CD4-positive, alpha-beta T cell treated with Interleukin-21 for 1 hour (primary cell): ENCODE measurements at regions not wholly inside any gene's neighbourhood (a gene's known extent, or its start where the extent isn't known, plus 50 kb on each side); places are given as distances from the start of the nearest gene placed in this dataset.

Experiments
- DNase-seq: peaks from one replicate; pipeline ENCODE4 v3.0.0-alpha.2; 2020

DNA sequence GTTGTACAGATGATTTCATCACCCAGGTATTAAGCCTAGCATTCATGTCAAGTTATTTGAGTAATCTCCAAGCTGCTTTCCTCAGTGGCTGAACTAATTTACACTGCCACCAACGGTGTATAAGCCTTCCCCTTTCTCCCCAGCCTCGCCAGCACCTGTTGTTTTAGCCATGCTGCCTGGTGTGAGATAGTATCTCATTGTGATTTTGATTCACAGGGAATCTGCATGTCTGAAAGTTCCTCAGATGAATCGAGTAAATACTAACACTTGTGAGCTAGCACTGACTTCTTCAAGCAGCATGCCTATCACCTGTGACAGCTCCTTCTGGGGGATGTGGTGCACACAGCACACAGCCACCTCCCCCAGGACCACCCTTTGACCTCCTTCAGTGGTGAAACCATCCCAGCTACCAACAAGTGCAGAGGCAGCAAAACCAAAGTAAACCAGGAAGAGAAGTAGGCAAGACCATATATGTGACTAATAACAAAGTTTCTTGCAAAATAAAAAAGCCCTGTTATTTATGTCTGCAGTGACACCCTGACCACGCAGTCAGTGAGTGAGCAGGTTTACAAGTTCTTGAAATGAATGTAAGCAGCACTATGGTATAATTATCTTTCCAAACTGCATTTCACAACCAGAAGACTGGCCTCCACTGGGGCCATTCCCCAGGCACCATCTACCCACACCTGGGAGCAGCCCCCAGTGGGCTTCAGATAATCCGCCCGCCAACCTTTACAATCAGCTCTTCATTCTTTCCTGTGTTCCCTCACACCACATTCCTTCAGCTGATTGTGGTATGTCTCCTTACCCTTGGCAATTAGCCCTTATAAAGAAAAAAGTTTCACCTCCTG, 173.8 kb downstream of the ETS2 start:
- DNase-seq, result no peak

DNA sequence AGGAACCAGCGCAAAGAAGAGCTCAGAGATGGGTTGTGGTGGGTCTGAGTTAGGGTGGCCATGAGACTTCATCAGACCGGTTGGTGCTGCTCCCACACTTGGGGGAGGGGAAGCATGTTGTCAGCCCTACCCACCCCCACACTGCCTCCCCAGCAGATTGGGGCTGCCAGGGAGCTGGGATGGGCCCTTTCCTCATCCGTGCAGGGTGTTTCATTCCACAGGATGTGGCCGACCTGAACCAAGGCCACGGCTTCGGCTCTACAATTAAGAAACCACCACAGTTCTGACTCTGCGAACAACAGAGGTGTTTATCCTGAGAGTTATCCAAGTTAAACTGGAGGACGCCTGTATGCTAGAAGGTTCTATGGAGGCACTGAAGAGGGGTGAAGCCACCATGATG, 171.2 kb downstream of the ETS2 start:
- DNase-seq, result no peak

DNA sequence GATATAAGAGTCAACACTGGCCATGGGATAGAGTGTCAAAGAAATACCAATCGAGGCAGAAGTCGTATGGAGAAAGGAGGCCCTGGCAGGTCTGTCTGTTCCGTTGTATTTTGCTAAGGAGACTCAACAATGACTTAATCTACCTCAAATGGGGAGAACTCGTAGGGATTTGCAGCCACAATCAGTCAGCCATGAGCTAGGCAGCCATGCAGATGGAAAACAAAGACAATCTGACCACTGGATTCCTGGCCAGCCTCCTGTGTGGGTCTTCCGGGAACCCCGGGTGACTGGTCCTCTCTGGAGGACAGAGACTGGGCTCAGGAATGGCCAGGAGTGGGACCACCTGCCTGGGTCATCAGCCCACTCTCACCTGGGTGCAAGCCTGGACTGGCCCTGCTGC, 167.8 kb downstream of the ETS2 start:
- DNase-seq, result no peak

GRCh38 chr21:38972078-38972477, 166.3 kb downstream of the ETS2 start:
- DNase-seq, result no peak

- no peak for DNase-seq
Measured at GRCh38 chr21:38970765-38971164, 165.0 kb downstream of the ETS2 start.

- DNase-seq, result no peak
Measured at GRCh38 chr21:38968887-38969543, 163.3 kb downstream of the ETS2 start.

- DNase-seq, result no peak
Measured at GRCh38 chr21:38965910-38966504, 160.3 kb downstream of the ETS2 start.

- no peak for DNase-seq
Measured at GRCh38 chr21:38965241-38965640, 159.5 kb downstream of the ETS2 start.

- DNase-seq, result no peak
Measured at GRCh38 chr21:38963006-38963405, 157.3 kb downstream of the ETS2 start.

GRCh38 chr21:38960251-38960650, 154.5 kb downstream of the ETS2 start:
- DNase-seq, result no peak

- DNase-seq, result no peak
Measured at GRCh38 chr21:38959692-38960061, 153.9 kb downstream of the ETS2 start.

DNA sequence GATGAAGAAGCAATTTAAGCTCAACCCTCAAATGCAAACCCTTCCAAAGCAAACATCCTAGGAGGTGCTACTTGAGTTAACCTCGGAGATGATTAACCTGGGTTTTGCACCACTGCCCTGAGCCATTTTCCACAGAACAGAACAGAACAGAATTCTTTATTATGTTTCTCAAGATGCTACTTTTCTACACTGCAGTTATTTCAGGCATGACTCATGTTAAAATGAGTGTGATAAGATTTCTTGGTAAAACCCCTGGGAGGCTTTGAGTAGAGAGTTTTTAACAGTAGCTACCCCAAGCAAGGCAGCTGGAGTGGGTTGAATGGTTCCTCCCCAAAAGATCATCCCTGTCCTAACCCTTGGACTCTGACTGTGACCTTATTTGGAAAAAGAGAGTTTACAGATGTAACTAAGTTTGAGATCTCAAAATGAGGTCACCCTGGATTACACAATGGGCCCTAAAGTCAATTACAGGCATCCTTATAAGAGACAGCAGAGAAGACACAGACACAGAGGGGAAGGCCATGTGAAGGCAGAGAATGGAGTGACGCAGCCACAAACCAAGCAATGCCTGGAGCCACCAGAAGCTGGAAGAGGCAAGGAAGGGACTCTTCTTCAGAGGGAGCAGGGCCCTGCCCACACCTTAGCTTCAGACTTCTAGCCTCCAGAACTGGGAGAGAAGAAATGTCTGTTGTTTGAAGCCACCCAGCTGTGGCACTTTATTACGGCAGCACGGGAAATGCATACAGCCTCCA, 153.4 kb downstream of the ETS2 start:
- no peak for DNase-seq

GRCh38 chr21:38958323-38958705, 152.6 kb downstream of the ETS2 start:
- DNase-seq, result no peak

- DNase-seq, result no peak
Measured at GRCh38 chr21:38957575-38958322, 152.0 kb downstream of the ETS2 start.

- no peak for DNase-seq
Measured at GRCh38 chr21:38956856-38957571, 151.3 kb downstream of the ETS2 start.

DNA sequence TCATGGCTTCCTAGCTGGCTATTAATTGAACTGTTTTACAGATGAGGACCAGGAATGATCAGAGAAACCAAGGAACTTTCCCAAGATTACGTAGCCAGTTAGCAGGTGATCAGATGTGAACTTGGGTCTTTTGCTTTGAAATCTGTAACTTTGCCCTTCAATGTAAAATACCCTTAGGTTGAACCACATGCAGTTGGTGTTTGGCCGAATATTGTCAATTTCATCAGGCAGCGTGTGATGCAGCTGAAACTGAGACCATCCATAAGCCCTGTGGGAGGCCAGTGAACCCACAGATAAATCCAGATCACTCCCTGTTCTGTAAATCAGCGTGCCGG, 150.8 kb downstream of the ETS2 start:
- no peak for DNase-seq

DNA sequence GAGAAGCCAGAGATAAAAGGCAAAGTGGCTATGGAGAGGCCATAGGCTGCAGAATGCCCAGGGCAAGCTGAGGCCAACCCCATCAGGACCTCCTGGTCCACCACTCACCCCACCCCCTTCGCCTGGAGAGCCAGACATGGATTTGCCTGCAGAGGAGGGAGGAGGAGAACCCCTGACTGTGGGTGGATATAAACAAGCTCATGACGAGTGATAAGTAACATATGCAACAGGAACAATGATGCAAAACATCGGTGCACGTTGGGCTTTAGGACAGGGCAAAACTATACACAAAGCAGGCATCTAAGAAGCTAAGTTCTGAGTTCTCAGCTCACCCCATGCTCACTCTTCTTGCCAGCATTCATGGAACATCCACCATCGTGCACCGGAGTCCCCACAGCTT, 150.3 kb downstream of the ETS2 start:
- DNase-seq, result no peak

DNA sequence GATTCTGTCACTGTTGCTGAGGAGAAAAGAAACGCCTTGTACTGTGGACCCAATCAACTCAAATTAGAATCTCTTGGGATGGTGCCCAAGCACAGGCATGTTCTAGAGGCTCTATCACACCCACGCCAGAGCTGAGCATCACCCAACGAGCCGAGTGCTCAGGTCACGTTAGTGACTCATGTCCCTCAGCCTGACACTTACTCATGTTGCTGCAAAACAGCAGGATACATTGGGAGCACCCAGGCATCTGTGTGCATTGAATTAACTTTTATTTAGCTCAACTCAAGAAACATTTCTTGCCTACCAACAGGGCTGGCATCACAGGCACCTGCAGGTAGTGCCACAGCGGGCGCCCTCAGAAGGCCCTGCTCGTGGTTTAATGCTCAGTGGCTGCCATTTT, 149.8 kb downstream of the ETS2 start:
- DNase-seq, result no peak

DNA sequence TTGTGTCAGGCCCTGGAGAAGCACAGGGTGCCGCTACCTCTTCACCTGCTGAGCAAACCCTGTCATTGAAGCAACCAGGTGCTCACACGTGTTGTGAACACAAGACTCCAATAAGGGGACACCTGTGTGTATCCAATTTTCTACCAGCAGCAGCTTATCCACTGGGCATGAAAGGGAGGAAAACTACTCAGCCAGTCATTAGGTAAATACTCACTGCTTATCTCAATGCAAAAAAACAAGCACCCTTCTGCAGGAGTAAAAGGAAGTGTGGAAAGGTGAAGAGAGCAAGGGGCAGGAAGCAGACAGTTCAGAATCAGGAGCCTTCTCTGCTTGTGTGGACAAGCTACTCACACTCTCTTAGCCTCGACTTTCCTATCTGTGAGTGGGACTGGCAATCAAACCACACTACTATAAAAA, 148.9 kb downstream of the ETS2 start:
- DNase-seq, result no peak

DNA sequence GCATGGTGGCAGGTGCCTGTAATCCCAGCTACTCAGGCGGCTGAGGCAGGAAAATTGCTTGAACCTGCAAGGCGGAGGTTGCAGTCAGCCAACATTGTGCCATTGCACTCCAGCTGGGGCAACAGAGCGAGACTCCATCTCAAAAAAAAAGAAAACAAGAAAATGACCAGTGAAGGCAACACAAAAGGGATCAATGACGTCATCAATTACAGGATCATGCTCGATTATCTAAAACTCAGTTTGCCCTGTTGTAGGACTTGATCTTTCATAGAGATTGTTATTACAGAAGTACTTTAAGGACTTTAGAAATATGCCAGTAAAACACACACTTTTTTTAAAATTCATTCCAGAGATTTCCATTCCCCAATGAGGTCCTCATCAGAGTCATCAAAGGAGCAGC, 147.8 kb downstream of the ETS2 start:
- no peak for DNase-seq

DNA sequence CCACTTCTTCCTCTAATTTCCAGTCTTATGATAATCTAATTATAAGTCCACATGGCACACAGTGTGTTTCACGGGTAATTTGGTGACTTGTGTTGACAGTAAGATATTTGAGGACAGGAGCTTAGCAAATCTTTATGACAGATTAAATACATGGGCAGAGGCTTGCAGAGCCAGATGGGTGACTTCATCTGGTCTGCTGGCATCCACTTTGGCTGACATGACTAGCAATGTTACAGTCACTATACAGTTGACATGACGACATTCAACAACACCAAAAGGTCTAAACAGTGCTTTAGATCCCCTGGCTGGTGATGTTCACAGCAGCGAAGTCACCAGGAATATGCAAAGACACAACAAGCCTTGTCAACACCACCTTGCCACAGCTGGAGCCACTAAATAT, 147.2 kb downstream of the ETS2 start:
- no peak for DNase-seq

DNA sequence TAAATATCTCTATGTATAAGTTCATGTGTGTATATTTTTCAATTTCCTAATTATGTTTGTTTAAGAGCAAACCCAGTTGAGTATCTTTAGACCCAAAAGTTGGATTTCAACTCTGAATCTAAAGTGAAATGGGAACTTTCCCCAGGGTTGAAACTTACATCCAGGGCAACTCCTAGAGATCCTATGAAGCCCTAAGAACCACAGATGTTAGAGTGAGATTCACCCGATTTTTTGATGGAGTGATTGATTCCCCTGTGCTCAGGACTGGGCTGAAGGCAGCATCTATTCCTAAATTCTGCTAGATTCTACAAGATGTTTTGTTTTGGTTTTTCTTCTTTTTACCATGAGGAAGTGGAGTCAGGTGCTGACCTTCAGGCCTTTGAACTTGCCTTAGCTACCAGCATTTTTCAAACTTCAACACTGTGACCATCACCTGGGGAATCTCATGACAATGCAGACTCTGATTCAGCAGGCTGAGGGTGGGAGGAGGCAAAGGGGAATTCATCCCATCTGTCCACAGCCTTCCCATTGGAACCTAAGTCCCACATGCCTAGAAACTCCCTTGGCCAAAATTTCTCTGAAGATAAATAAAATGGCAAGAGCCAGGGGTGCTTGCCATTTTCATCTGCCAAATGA, 145.5 kb downstream of the ETS2 start:
- no peak for DNase-seq
